HG03175 (cell line): ENCODE measurements at regions not wholly inside any gene's neighbourhood (a gene's known extent, or its start where the extent isn't known, plus 50 kb on each side); places are given as distances from the start of the nearest gene placed in this dataset.
"Not testable (repeated sequence)": the region's sequence is repeated elsewhere in the genome, so short reads cannot be mapped to it uniquely, and the experiment has no call there.

Experiments used
- ATAC-seq: cut with Tn5 transposase; IDR thresholded peaks from one replicate; pipeline ENCODE4 v1.9.1; 2021; ENCODE audit warnings: mild to moderate bottlenecking, moderate library complexity; ENCODE audit not compliant: unreplicated experiment

DNA sequence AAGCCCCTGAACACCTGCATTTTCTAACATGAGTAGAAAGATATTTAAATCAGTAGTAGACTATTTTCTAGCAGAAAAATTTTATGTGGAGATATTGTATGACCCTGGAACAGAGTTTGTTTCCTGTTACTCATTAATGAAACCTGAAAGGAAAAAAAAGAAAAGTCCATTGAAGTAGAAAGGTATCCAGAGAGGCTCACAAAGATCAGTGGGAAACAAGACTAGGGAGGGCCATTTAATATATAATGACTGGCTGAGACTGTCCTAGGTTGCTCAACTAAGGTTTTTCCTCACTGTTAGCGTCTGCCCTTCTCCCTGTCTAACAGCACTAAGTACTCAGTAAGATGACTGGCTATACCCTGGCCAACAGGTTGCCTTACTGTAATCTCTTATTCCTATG lies 788.6 kb downstream of the GLUD2 start:
- ATAC-seq = no peak

DNA sequence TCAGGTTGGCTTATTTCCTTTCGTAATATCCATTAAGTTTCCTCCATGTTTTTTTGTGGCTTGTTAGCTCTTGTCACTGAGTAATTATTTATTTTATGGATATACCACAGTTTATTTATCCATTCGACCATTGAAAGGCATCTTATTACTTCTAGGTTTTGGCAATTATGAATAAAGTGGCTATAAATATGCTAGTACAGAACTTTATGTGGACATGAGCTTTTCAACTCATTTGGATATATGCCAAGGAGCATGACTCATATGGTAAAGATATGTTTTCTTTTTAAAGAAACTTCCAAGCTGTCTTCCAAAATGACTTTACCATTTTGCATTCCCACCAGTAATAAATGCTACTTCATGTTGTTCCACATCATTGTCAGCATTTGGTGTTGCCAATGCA lies 803.6 kb downstream of the GLUD2 start:
- no peak for ATAC-seq

DNA sequence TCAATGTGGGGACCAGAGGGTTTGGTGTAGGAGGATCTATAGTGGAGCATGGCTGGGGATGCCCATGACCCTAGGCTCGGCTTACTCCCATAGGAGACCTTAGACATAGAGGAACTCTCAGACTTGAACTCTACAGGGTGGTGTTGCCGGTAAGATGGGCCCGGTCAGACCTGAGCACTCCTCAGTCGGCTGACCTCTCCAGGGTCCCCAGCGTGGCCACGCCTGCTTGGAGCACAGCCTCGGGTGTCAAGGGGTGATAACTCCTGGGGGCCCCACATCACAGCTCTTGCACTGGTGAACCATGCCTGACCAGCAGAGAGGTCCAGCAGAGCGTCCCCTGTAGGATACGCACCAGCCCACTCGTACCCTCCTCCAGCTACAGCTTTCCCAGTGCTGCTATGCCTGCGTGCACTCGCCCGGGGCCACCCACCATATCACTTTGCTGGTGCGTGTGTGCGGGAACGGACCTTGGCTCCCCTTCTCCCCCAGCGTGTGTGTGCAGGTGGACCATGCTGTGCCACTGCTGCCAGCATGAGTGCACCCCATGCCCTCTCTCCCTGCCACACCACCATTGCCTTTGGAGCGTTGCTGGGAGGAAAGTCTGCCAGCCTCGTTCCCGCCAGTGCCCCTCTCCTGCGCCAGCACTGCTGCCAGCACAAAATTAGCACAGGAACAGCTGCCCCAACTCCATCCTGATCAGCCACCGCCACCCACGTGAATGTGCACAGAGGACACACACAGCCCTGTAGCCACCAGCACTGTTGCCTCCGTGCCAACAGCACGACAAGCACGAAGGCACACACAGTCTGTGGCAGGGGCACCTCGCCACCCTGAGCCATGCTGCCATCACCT lies 806.6 kb downstream of the GLUD2 start:
- no peak for ATAC-seq

DNA sequence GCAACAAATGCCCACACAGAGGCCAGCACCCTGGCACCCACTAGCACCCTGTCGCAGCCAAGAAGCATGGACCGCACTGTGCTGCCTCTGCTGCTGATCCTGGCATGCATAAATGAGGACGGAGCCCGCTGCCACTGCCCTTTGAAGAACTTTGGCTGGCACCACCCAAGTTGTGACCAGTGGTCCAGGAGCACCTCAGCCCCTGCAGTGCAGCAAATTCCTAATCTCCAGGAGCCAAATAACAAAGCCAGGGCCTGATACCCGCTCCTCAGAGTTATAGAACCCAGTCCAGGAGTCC lies 807.2 kb downstream of the GLUD2 start:
- ATAC-seq = no peak

DNA sequence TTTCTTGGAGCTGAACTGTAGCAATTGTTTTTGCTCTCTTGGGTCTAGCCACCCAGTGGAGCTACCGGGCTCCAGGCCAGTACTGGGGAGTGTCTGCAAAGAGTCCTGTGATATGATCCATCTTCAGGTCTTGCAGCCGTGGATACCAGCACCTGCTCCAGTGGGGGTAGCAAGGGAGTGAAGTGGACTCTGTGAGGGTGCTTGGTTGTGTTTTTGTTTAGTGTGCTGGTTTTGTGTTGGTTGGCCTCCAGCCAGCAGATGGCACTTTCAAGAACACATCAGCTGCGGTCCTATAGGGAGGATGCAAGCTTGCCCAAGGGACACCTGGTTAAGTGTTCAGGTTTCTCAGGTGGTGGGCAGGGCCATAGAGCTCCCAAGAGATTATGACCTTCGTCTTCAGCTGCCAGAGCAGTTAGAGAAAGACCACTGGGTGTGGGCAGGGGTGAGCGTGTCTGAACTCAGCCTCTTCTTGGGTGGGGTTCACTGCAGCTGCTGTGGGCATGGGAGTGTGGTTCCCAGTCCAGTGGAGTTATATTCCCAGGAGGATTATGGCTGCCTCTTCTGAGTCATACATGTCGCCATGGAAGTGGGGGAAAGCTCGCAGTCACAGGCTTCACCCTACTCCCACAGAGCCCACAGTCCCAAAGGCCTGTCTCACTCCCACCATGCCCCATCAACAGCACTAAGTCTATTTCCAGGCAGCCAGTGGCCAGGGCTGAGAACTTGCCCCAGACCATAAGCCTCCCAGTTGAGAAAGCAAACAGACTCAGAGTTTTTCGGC lies 811.6 kb downstream of the GLUD2 start:
- ATAC-seq = no peak

DNA sequence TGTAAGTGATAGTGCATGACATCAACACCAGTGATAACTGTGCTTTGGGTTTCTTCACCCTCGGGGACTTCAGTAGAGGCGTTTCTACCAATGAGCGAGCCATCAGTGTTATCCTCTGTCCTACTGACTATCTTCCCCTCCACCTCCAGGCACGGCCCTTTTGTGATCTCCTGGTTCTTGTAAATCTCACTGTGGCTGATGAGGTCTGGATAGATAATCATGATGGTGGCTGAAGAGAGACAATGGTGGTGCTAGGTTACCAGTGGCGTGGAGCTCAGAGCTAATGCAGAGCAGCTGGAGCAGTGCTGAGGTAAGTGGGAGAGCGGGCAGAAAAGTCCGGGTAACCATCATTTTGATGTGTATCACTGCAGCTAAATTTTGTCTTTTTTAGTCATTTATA lies 816.6 kb downstream of the GLUD2 start:
- no peak for ATAC-seq

DNA sequence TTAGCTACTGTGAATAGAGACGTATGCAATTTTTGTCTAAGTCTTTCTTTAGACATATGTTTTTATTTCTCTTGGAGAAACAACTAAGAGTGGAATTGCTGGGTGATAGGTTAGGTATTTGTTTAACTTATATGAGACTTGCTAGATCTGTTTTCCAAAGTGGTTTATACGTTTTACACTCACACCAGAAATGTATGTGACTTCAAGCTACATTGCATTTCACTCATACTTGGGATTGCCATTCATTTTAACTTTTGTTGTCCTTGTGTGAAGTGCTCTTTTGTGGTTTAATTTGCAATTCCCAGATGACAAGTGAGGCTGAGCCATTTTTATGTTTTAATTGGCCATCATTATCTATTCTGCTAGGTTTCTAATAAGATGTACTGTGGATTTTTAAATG lies 817.2 kb downstream of the GLUD2 start:
- no peak for ATAC-seq

DNA sequence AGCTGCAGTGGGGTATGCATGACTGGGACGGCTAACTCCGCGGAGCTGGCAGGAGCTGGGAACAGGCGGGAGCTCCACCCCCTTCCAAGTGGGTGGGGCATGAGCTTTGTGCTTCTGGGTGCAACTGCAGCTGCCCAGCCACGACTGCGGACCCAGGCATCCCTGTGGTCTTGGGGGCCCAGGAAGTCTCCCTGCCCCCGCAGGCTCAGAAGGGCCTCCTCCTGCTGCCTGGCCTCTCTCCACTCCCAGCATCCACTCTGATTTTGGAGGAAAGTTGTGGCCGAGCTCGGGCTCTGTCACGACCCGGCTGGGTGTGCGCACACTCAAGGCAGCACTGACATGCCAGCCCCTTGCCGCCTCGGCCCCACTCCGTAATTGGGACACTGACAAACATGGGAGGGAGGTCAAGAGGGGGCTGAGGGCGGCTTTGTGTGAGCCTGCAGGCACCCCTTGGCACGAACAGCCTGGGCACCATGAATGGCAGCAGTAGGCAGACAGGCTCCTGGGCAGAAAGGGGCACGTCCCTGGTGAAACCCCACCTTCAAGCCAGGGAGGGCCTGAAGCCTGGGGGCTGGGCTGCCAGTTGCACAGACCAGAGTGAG lies 822.6 kb downstream of the GLUD2 start:
- no peak for ATAC-seq

DNA sequence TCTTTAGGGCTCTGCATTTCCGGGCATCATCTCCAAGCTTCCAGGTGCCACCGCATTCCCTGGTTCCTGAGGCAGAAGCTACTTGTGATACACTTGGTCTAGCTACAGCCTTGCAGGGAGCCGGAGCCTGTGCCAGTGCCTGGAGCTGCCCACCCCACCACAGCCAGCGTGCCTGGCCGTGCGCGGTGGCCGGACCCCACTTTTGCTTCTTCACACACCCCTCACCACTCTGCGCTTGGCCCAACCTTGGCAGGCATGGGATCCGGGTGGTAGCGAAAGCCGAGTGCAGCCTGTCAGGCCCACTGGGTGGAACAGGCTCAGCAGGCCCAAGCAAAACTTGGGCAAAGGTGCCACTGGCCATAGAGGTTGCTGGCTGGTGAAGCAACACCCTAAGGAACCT lies 823.7 kb downstream of the GLUD2 start:
- ATAC-seq = no peak

DNA sequence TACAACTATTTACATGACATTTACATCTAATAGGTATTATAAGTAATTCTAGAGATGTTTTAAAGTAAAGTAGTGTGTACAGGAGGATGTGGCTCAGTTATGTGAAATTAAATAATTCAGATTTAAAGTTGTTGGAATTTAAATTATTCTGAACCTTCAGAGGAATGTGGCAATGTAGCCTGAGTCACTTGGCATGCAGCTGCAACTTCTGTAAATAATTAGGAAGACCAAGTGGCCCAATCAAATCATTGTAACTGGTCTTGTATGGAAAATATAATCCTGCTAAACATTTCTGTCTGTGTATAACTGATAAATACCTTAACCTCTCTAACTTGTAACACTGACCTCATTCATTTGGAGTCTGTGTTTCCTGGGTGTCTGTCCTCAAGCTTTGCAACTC lies 828.9 kb downstream of the GLUD2 start:
- no peak for ATAC-seq

DNA sequence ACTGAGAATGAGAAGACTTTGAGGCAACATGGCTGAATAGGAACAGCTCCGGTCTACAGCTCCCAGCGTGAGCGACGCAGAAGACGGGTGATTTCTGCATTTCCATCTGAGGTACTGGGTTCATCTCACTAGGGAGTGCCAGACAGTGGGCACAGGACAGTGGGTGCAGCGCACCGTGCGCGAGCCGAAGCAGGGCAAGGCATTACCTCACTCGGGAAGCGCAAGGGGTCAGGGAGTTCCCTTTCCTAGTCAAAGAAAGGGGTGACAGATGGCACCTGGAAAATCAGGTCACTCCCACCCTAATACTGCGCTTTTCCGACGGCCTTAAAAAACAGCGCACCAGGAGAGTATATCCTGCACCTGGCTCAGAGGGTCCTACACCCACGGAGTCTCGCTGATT lies 829.9 kb downstream of the GLUD2 start:
- ATAC-seq = not testable (repeated sequence)

DNA sequence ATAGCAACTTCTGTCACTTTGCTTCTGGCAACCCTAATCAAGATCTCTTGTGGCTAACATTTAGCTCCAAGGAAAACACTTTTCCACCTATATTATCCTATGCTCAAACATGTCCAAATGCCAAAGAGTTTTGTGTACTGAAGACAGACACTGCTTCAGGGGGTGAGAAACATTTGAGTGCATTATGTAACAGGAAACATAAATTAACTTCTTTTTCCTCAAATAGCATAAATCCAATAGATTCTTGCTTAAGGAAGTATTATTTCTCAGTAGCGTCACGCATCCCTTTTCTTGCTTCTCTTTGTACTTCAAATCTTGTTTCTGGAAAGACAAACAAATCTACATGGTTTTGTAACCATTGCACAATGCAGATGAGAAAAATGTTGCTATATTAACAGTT lies 839.1 kb downstream of the GLUD2 start:
- no peak for ATAC-seq

DNA sequence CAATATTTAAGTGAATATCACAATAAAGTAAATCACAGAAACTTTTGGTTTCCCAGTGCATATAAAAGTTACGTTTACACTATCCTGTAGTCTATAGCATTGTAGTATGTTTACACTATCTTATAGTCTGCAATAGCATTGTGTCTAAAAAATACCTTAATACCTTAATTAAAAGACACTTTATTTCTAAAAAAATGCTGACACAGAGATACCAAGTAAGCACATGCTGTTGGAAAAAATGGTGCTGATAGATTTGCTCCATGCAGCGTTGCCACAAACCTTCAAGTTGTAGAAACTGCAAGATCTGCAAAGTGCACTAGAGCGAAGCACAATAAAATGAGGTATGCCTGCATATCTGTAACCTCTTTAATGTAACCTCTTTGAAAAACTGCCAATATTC lies 847.3 kb downstream of the GLUD2 start:
- no peak for ATAC-seq

DNA sequence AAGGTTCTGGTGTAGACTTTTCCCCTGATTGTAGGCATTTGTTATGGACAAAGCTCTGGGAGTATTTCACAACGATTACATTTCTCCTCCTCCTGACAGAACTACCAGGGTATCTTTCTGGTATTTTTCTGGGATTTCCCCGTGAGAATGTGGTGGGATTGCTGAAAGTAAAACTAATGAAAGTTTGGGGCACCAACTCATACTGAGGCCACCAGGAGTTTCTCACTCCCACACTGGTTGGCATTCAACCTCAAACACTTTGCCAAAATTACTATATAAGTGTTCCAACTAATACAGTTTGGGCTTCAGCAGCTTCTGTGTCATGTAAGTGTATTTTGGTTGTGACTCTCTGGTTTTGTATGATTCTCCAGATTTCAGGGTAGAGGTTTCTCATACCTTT lies 855.1 kb downstream of the GLUD2 start:
- no peak for ATAC-seq

DNA sequence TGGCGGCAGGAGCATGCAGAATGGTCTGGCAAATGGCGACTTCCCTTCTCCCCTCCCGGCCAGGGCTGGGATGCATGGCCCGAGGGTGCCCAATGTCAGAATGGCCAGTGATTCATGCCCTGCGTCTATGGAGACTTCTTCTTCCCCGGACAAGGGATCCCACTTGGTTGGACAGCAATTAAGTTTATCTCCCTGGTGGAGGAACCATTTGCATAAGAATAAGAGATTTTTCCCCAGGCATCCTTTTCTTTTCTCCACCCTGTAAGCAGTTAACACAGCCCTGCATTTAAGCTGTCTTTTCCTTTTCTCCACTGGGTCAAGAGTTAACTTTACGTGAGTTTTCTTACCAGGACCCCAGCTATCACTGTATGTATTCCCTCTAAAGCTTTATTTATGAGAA lies 856.6 kb downstream of the GLUD2 start:
- no peak for ATAC-seq

DNA sequence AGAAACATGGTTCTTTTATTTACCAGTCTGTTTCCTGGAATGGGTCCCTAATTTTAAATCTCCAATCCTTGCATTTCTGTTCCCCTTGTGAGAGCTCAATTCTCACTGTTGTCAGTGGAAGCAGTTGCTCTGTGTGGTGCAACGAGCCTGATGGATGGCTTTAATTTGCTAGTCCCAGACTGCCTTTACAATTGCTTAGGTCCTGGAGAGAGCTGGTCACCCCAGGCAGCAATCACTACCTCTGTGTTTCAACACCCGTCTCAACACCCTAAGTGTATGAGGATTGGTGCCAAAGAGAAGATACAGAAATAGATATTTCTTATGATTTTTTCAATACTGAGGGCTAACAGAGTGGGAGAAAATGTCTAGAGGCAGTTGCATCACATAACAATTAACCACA lies 873.8 kb downstream of the GLUD2 start:
- ATAC-seq = no peak

DNA sequence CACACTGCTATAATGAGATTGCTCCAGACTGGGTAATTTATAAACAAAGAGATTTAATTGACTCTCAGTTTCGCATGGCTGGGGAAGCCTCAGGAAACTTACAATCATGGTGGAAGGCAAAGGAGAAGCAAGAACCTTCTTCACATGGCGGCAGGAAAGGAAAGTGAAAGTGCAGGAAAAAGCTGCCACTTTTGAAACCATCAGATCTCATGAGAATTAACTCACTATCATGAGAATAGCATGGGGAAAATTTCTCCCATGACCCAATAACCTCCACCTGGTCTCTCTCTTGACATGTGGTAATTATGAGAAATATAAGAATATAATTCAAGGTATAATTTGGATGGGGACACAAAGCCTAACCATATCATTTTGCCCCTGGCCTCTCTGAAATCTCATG lies 884.2 kb downstream of the GLUD2 start:
- ATAC-seq = no peak

DNA sequence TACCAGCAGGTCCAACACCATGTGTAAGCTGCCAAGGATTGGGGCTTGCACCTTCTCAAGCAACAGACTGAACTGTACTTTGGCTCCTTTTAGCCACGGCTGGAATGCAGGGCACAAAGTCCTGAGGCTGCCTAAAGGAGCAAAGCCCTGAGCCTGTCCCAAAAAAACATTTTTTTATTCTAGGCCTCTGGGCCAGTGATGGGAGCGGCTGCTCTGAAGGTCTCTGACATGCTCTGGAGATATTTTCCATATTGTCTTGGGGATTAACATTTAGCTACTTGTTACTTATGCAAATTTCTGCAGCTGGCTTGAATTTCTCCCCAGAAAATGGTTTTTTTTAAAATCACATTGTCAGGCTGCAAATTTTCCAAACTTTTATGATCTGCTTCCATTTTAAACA lies 885.3 kb downstream of the GLUD2 start:
- ATAC-seq = no peak

DNA sequence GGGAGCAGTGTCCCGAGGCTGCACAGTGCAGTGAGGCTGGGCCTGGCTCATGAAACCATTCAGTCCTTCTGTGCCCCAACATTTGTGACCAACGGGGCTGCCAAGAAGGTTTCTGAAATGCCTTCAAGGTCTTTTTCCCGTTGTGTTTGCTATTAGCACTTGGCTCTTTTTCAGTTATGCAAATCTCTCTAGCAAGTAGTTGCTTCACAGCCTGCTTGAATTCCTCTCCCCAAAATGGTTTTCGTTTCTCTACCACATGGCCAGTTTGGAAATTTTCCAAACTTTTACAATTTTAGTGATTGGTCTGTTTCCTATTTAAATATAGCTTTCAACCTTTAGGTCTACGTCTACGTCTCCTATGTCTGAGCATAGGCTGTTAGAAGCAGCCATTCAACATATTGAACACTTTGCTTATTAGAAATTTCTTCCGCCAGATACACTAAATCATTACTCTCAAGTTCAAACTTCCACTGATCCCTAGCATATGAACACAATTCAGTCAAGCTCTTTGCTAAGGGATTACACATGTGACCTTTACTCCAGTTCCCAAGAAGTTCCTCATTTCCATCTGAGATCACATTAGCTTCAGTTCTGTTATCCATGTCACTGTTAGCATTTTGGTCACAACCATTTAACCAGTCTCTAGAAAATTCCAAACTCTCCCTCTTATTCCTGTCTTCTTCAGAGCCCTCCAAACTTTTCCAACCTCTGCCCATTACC lies 901.8 kb downstream of the GLUD2 start:
- ATAC-seq = no peak

DNA sequence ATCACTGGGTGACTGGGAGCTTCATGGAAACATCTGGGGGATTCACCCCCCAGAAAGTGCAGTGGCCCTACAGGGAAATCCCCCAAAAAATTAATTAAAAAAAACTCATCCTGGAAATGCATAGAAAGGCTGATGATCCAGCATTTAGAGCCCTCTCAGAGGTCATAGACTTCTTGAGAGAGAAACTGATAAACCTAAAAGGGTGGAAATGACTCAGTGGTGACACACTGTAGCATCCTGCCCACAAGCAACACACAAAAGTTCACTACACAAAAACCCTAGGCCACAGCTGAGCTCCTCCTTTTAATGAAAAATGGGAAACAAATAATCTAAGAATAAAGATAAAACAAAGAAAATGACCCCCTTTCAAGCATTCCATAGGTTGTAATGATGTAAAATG lies 911.5 kb downstream of the GLUD2 start:
- ATAC-seq = no peak

DNA sequence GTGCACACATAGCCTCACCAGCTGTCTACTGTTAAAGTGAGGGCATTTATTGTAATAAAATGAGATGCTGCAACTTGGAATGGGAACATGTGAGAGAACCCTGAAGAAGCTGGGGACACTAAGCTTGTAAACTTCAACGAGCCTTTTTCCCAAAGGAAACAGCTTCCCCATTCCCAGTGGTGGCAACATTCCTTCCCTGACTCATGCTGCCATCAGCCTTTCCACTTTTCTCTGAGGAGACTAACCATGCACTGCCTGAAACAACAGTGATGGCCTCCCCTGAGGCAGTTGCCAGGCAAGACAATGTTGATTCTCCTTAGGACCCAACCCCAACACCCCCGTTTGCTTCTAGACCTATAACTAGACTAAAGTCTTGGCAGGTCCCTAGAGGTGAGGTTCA lies 928.3 kb downstream of the GLUD2 start:
- no peak for ATAC-seq

DNA sequence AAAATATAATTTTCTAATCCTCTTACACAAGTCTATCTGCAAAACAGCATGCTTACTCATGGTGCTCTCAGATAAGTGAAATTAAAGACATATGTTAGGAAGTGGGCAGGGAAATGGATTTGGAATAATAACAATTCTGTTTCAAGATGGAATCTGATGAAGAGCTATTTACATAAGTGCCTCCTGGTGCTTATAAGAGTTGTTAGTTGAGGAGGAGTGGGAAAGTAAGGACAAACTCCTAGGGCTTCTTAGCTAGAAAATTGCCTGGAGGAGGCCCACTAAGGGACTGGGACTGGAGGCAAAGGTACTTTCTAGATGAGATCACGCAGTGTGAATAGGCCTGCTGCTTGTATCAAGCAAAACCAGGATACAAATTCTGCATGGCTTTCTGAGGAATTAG lies 939.8 kb downstream of the GLUD2 start:
- no peak for ATAC-seq
